ENCODE measurements at regions not wholly inside any gene's neighbourhood (a gene's known extent, or its start where the extent isn't known, plus 50 kb on each side); places are given as distances from the start of the nearest gene placed in this dataset.

- H3K4me1 Mint-ChIP-seq = no peaks in the 10 kb centered on the region
- peaks cover 0 to 12% (median 4%) of the 10 kb centered on the region in 7 donors for H3K9me3 Mint-ChIP-seq
- no peaks in the 10 kb centered on the region for H3K4me1 ChIP-seq (ENCODE audit: control insufficient read depth, insufficient read depth, low read length, poor library complexity, severe bottlenecking)
These were observed 280.3 kb downstream of the NPR3 start for GRCh38 chr5:32991421-32991815.

GRCh38 chr5:32996336-32996735 lies 285.2 kb downstream of the NPR3 start:
- Histone ChIP-seq H3K27me3 (ENCODE audit: control insufficient read depth, insufficient read depth, low read length) (no peaks in the 10 kb centered on the region), H3K4me1 (ENCODE audit: control insufficient read depth, insufficient read depth, low read length, poor library complexity, severe bottlenecking) (no peaks in the 10 kb centered on the region), H3K27ac (ENCODE audit: insufficient read depth, low read length, poor library complexity, severe bottlenecking) (no peak overlapping the region), H3K4me3 (ENCODE audit: low read depth, low read length) (no peak overlapping the region), H3K36me3 (ENCODE audit: control insufficient read depth, insufficient read depth, low read length) (no peaks in the 10 kb centered on the region), H3K9me3 (ENCODE audit: control insufficient read depth in 2 of 2, low read length in 2 of 2) (no peaks in the 10 kb centered on the region)
- H3K4me1 Mint-ChIP-seq = no peaks in the 10 kb centered on the region
- peaks cover 3 to 26% (median 4%) of the 10 kb centered on the region in 7 donors for H3K9me3 Mint-ChIP-seq
- no peak overlapping the region for H3K27ac Mint-ChIP-seq
- H3K36me3 Mint-ChIP-seq = no peaks in the 10 kb centered on the region
- ATAC-seq (ENCODE audit: low read depth in 2 of 2) = no peak
- H3K27me3 Mint-ChIP-seq = peaks cover 3% of the 10 kb centered on the region
- no peak for DNase-seq
- no peak overlapping the region for H3K4me3 Mint-ChIP-seq

More at GRCh38 chr5:32991421-32991815, 280.3 kb downstream of the NPR3 start:
- Mint-ChIP-seq H3K36me3 (no peaks in the 10 kb centered on the region), H3K27me3 (peaks cover 4% of the 10 kb centered on the region), H3K4me3 (no peak overlapping the region), H3K27ac (no peak overlapping the region)
- no peaks in the 10 kb centered on the region for H3K36me3 ChIP-seq (ENCODE audit: control insufficient read depth, insufficient read depth, low read length)
- no peaks in the 10 kb centered on the region for H3K27me3 ChIP-seq (ENCODE audit: control insufficient read depth, insufficient read depth, low read length)
- no peak for DNase-seq
- no peak overlapping the region for H3K27ac ChIP-seq (ENCODE audit: insufficient read depth, low read length, poor library complexity, severe bottlenecking)
- no peak overlapping the region for H3K4me3 ChIP-seq (ENCODE audit: low read depth, low read length)
- ATAC-seq (ENCODE audit: low read depth in 2 of 2) = no peak
- no peaks in the 10 kb centered on the region for H3K9me3 ChIP-seq (ENCODE audit: control insufficient read depth in 2 of 2, low read length in 2 of 2)

- H3K27me3 Mint-ChIP-seq = no peaks in the 10 kb centered on the region
- no peaks in the 10 kb centered on the region for H3K27me3 ChIP-seq (ENCODE audit: control insufficient read depth, insufficient read depth, low read length)
- no peak overlapping the region for H3K4me3 ChIP-seq (ENCODE audit: low read depth, low read length)
- H3K4me1 Mint-ChIP-seq = no peaks in the 10 kb centered on the region
- H3K9me3 ChIP-seq (ENCODE audit: control insufficient read depth in 2 of 2, low read length in 2 of 2) = peaks cover 0 to 3% of the 10 kb centered on the region in 2 experiments
- DNase-seq = no peak
- H3K9me3 Mint-ChIP-seq = peaks cover 1 to 10% (median 2%) of the 10 kb centered on the region in 7 donors
- no peak overlapping the region for H3K27ac ChIP-seq (ENCODE audit: insufficient read depth, low read length, poor library complexity, severe bottlenecking)
- no peak overlapping the region for H3K4me3 Mint-ChIP-seq
- H3K36me3 Mint-ChIP-seq = no peaks in the 10 kb centered on the region
- no peaks in the 10 kb centered on the region for H3K4me1 ChIP-seq (ENCODE audit: control insufficient read depth, insufficient read depth, low read length, poor library complexity, severe bottlenecking)
- no peaks in the 10 kb centered on the region for H3K36me3 ChIP-seq (ENCODE audit: control insufficient read depth, insufficient read depth, low read length)
- ATAC-seq (ENCODE audit: low read depth in 2 of 2) = no peak
- H3K27ac Mint-ChIP-seq = no peak overlapping the region
These were observed 297.8 kb downstream of the NPR3 start for GRCh38 chr5:33008751-33009418.

- no peak overlapping the region for H3K4me3 ChIP-seq (ENCODE audit: low read depth, low read length)
- Mint-ChIP-seq H3K4me3 (no peak overlapping the region), H3K36me3 (no peaks in the 10 kb centered on the region), H3K9me3 (peaks cover 1 to 14% (median 4%) of the 10 kb centered on the region in 7 donors), H3K27ac (no peak overlapping the region), H3K27me3 (no peaks in the 10 kb centered on the region), H3K4me1 (no peaks in the 10 kb centered on the region)
- no peak overlapping the region for H3K27ac ChIP-seq (ENCODE audit: insufficient read depth, low read length, poor library complexity, severe bottlenecking)
- no peak for ATAC-seq (ENCODE audit: low read depth in 2 of 2)
- H3K27me3 ChIP-seq (ENCODE audit: control insufficient read depth, insufficient read depth, low read length) = no peaks in the 10 kb centered on the region
- H3K36me3 ChIP-seq (ENCODE audit: control insufficient read depth, insufficient read depth, low read length) = no peaks in the 10 kb centered on the region
- DNase-seq = no peak
- H3K4me1 ChIP-seq (ENCODE audit: control insufficient read depth, insufficient read depth, low read length, poor library complexity, severe bottlenecking) = no peaks in the 10 kb centered on the region
- peaks cover 3 to 5% of the 10 kb centered on the region in 2 experiments for H3K9me3 ChIP-seq (ENCODE audit: control insufficient read depth in 2 of 2, low read length in 2 of 2)
These were observed 299.7 kb downstream of the NPR3 start for GRCh38 chr5:33010846-33011245.

GRCh38 chr5:33011801-33012200 lies 300.7 kb downstream of the NPR3 start:
- no peak for DNase-seq
- no peak for ATAC-seq (ENCODE audit: low read depth in 2 of 2)
- H3K4me1 Mint-ChIP-seq = no peaks in the 10 kb centered on the region
- no peak overlapping the region for H3K27ac Mint-ChIP-seq
- H3K9me3 ChIP-seq (ENCODE audit: control insufficient read depth in 2 of 2, low read length in 2 of 2) = peaks cover 3 to 11% of the 10 kb centered on the region in 2 experiments
- no peaks in the 10 kb centered on the region for H3K36me3 Mint-ChIP-seq
- H3K27me3 ChIP-seq (ENCODE audit: control insufficient read depth, insufficient read depth, low read length) = no peaks in the 10 kb centered on the region
- no peak overlapping the region for H3K4me3 Mint-ChIP-seq
- no peaks in the 10 kb centered on the region for H3K27me3 Mint-ChIP-seq
- no peak overlapping the region for H3K27ac ChIP-seq (ENCODE audit: insufficient read depth, low read length, poor library complexity, severe bottlenecking)
- peaks cover 1 to 14% (median 4%) of the 10 kb centered on the region in 7 donors for H3K9me3 Mint-ChIP-seq
- H3K4me1 ChIP-seq (ENCODE audit: control insufficient read depth, insufficient read depth, low read length, poor library complexity, severe bottlenecking) = no peaks in the 10 kb centered on the region
- no peak overlapping the region for H3K4me3 ChIP-seq (ENCODE audit: low read depth, low read length)
- no peaks in the 10 kb centered on the region for H3K36me3 ChIP-seq (ENCODE audit: control insufficient read depth, insufficient read depth, low read length)

DNA sequence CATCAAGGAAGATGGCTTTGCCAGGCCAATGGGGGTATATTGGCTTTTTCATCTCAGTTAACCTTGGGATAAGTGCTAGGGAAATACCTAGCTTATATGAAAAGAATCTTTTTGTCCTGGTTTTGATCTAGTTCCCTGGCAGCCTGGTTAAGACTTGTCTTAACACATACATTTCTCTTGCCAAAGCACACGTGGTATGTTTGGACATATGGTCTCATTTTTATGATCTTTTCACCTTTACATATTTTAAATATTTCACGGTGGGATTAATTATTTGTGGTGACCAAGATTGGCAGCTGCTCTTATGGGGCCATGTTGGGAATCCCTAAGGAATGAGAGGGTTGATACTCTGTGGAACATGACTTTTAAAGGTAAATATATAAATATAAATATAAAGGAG lies 312.5 kb downstream of the NPR3 start:
- no peak for DNase-seq
- H3K36me3 ChIP-seq (ENCODE audit: control insufficient read depth, insufficient read depth, low read length) = no peaks in the 10 kb centered on the region
- no peaks in the 10 kb centered on the region for H3K27me3 Mint-ChIP-seq
- no peak overlapping the region for H3K27ac Mint-ChIP-seq
- no peaks in the 10 kb centered on the region for H3K27me3 ChIP-seq (ENCODE audit: control insufficient read depth, insufficient read depth, low read length)
- no peaks in the 10 kb centered on the region for H3K36me3 Mint-ChIP-seq
- no peak overlapping the region for H3K4me3 ChIP-seq (ENCODE audit: low read depth, low read length)
- no peak overlapping the region for H3K4me3 Mint-ChIP-seq
- H3K4me1 ChIP-seq (ENCODE audit: control insufficient read depth, insufficient read depth, low read length, poor library complexity, severe bottlenecking) = no peaks in the 10 kb centered on the region
- H3K4me1 Mint-ChIP-seq = no peaks in the 10 kb centered on the region
- ATAC-seq (ENCODE audit: low read depth in 2 of 2) = no peak
- H3K9me3 ChIP-seq (ENCODE audit: control insufficient read depth in 2 of 2, low read length in 2 of 2) = no peaks in the 10 kb centered on the region
- no peak overlapping the region for H3K27ac ChIP-seq (ENCODE audit: insufficient read depth, low read length, poor library complexity, severe bottlenecking)
- peaks cover 0 to 10% (median 1%) of the 10 kb centered on the region in 7 donors for H3K9me3 Mint-ChIP-seq

DNA sequence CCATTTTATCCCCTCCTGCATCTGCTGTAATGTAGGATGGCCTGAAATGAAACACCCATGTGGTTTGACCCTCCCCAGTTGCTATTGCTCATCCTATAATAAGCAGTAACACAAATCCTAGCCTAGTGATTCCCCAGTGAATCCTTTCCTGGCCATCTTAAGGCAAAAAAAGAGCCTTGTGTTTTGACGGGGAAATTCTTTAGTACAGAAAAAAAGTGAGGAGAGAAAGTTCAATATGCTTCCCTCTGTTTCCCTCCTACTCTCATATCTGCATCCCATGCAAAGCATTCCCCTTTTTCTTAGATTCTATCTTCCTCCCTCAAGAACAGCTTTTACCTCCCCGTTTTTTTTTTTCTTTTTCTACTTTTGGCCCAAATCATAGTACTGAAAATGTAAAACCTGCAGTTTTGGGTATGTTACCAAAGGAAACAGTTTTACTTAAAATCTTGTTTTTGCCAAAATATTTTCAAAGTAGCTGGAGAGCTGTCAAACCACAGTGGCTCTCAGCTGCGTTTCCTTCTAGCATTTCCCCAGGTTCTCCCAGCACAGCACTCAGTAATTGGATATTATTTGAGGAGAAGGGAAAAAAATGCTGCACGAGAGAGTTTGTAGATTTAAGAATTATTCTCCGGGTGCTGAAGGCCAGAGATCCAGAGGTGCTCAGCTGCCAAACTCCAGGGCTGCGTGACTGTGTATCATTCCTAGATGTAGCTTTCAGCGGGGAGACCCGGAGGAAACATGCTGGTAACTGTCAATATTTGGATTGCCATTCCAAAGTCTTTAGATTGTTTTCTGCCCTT lies 321.4 kb downstream of the NPR3 start:
- H3K27ac Mint-ChIP-seq = no peak overlapping the region
- H3K4me1 Mint-ChIP-seq = no peaks in the 10 kb centered on the region
- no peak for DNase-seq
- peaks cover 0 to 13% (median 5%) of the 10 kb centered on the region in 7 donors for H3K9me3 Mint-ChIP-seq
- Histone ChIP-seq H3K4me3 (ENCODE audit: low read depth, low read length) (no peak overlapping the region), H3K4me1 (ENCODE audit: control insufficient read depth, insufficient read depth, low read length, poor library complexity, severe bottlenecking) (no peaks in the 10 kb centered on the region), H3K27me3 (ENCODE audit: control insufficient read depth, insufficient read depth, low read length) (no peaks in the 10 kb centered on the region), H3K9me3 (ENCODE audit: control insufficient read depth in 2 of 2, low read length in 2 of 2) (peaks cover 0 to 2% of the 10 kb centered on the region in 2 experiments), H3K36me3 (ENCODE audit: control insufficient read depth, insufficient read depth, low read length) (no peaks in the 10 kb centered on the region), H3K27ac (ENCODE audit: insufficient read depth, low read length, poor library complexity, severe bottlenecking) (no peak overlapping the region)
- no peak overlapping the region for H3K4me3 Mint-ChIP-seq
- no peaks in the 10 kb centered on the region for H3K27me3 Mint-ChIP-seq
- no peaks in the 10 kb centered on the region for H3K36me3 Mint-ChIP-seq
- no peak for ATAC-seq (ENCODE audit: low read depth in 2 of 2)
